Loucy (cell line): ENCODE measurements at regions not wholly inside any gene's neighbourhood (a gene's known extent, or its start where the extent isn't known, plus 50 kb on each side); places are given as distances from the start of the nearest gene placed in this dataset.

ENCODE experiments used
- H2AFZ ChIP-seq: fragments of 200-600 bp; sonication (generic); 2 replicates; pipeline ENCODE4 v1.6.0; 2016; ENCODE audit warnings: antibody characterized with exemption, mild to moderate bottlenecking, low read length, moderate library complexity
- H3F3A ChIP-seq: fragments of 200-600 bp; 2 replicates; pipeline ENCODE4 v1.6.0; 2016; ENCODE audit warnings: antibody characterized with exemption, low read depth, mild to moderate bottlenecking
- H3K27me3 ChIP-seq: fragments of 200-600 bp; sonication (generic); 2 replicates; pipeline ENCODE4 v1.6.1; 2014; ENCODE audit warnings: low read length, mild to moderate bottlenecking; ENCODE audit not compliant: insufficient read depth, poor library complexity, severe bottlenecking
- H3K36me3 ChIP-seq: fragments of 200-600 bp; sonication (generic); 2 replicates; pipeline ENCODE4 v1.6.1; 2016; ENCODE audit warnings: low read length; ENCODE audit not compliant: insufficient read depth
- H3K4me1 ChIP-seq: fragments of 200-600 bp; sonication (generic); 2 replicates; pipeline ENCODE4 v1.5.1; 2014; ENCODE audit warnings: low read length, mild to moderate bottlenecking; ENCODE audit not compliant: insufficient read depth, poor library complexity, severe bottlenecking
- H3K4me2 ChIP-seq: fragments of 200-600 bp; sonication (generic); 2 replicates; pipeline ENCODE4 v1.6.0; 2014; ENCODE audit warnings: antibody characterized with exemption, low read length, low read depth, mild to moderate bottlenecking; ENCODE audit not compliant: poor library complexity, severe bottlenecking
- H3K4me3 ChIP-seq: fragments of 200-600 bp; sonication (generic); 2 replicates; pipeline ENCODE4 v1.5.1; 2014; ENCODE audit warnings: low read length, mild to moderate bottlenecking, mixed read lengths; ENCODE audit not compliant: poor library complexity, severe bottlenecking
- H3K79me2 ChIP-seq: fragments of 200-600 bp; sonication (generic); 2 replicates; pipeline ENCODE4 v1.6.1; 2014; ENCODE audit warnings: low read length; ENCODE audit not compliant: insufficient read depth
- H3K9ac ChIP-seq: fragments of 200-600 bp; sonication (generic); 2 replicates; pipeline ENCODE4 v1.6.0; 2014; ENCODE audit warnings: mild to moderate bottlenecking, low read depth, low read length, moderate library complexity; ENCODE audit not compliant: poor library complexity, severe bottlenecking
- H3K9me2 ChIP-seq: fragments of 200-600 bp; sonication (generic); replicated peaks from 2 replicates; pipeline ENCODE4 v1.6.1; 2016; ENCODE audit warnings: low read depth, low read length, mixed read lengths
- H3K9me3 ChIP-seq: fragments of 200-600 bp; sonication (generic); 2 replicates; pipeline ENCODE4 v1.6.1; 2014; ENCODE audit warnings: mild to moderate bottlenecking, antibody characterized with exemption, low read length, low read depth; ENCODE audit not compliant: insufficient read depth
- H4K20me1 ChIP-seq: fragments of 200-600 bp; sonication (generic); 2 replicates; pipeline ENCODE4 v1.6.0; 2014; ENCODE audit warnings: antibody characterized with exemption, low read length, mild to moderate bottlenecking; ENCODE audit not compliant: insufficient read depth, poor library complexity, severe bottlenecking
- CTCF ChIP-seq: fragments of 200-600 bp; sonication (generic); conservative IDR thresholded peaks from 2 replicates; pipeline ENCODE4 v1.5.1; 2014; ENCODE audit warnings: mild to moderate bottlenecking, antibody characterized with exemption, low read length
- EZH2phosphoT487 ChIP-seq: fragments of 200-600 bp; IDR thresholded peaks from 2 replicates; pipeline ENCODE4 v1.6.1; 2018; ENCODE audit warnings: antibody characterized with exemption, mild to moderate bottlenecking, moderate library complexity, borderline replicate concordance

- Histone ChIP-seq H3K4me3 (no peak overlapping the region), H3K9me2 (no peaks in the 10 kb centered on the region), H3K27me3 (no peaks in the 10 kb centered on the region), H3K36me3 (no peaks in the 10 kb centered on the region), H3K9ac (no peak overlapping the region), H3F3A (no peaks in the 10 kb centered on the region), H3K4me1 (no peaks in the 10 kb centered on the region), H3K79me2 (no peaks in the 10 kb centered on the region), H3K4me2 (no peak overlapping the region), H2AFZ (no peak overlapping the region), H3K9me3 (no peaks in the 10 kb centered on the region), H4K20me1 (no peaks in the 10 kb centered on the region)
- 0 out of 2 replicates have a peak, but pooled peaks have one; percentile 30 for TF ChIP-seq CTCF
- TF ChIP-seq EZH2phosphoT487: no peak
Measured at GRCh38 chr15:39154227-39154638, 426.6 kb upstream of the THBS1 start.

- no peak for TF ChIP-seq CTCF
- no peak for TF ChIP-seq EZH2phosphoT487
Measured at GRCh38 chr15:39154776-39155175, 426.1 kb upstream of the THBS1 start.

GRCh38 chr15:39156166-39156565 lies 424.7 kb upstream of the THBS1 start:
- H3K4me2 ChIP-seq: no peak overlapping the region

More at GRCh38 chr15:39154776-39155175, 426.1 kb upstream of the THBS1 start:
- Histone ChIP-seq H3F3A (no peaks in the 10 kb centered on the region), H3K27me3 (no peaks in the 10 kb centered on the region), H3K79me2 (no peaks in the 10 kb centered on the region), H3K9ac (no peak overlapping the region), H2AFZ (no peak overlapping the region), H3K4me2 (no peak overlapping the region), H3K4me1 (no peaks in the 10 kb centered on the region), H3K9me2 (no peaks in the 10 kb centered on the region), H3K4me3 (no peak overlapping the region), H4K20me1 (no peaks in the 10 kb centered on the region), H3K36me3 (no peaks in the 10 kb centered on the region), H3K9me3 (no peaks in the 10 kb centered on the region)

More at GRCh38 chr15:39156166-39156565, 424.7 kb upstream of the THBS1 start:
- H3K9me2 ChIP-seq: no peaks in the 10 kb centered on the region
- H3K9ac ChIP-seq: no peak overlapping the region
- no peaks in the 10 kb centered on the region for H3K79me2 ChIP-seq
- no peaks in the 10 kb centered on the region for H3F3A ChIP-seq
- H3K36me3 ChIP-seq: no peaks in the 10 kb centered on the region
- H3K27me3 ChIP-seq: no peaks in the 10 kb centered on the region
- no peaks in the 10 kb centered on the region for H3K4me1 ChIP-seq
- H2AFZ ChIP-seq: no peak overlapping the region
- H3K4me3 ChIP-seq: no peak overlapping the region
- no peaks in the 10 kb centered on the region for H4K20me1 ChIP-seq
- no peaks in the 10 kb centered on the region for H3K9me3 ChIP-seq
- TF ChIP-seq EZH2phosphoT487 (no peak), CTCF (no peak)
